ENCODE measurements at regions not wholly inside any gene's neighbourhood (a gene's known extent, or its start where the extent isn't known, plus 50 kb on each side); places are given as distances from the start of the nearest gene placed in this dataset.
A peak's percentile ranks its signal among the peaks of the same experiment; 100 is the strongest.
"Not testable (repeated sequence)": the region's sequence is repeated elsewhere in the genome, so short reads cannot be mapped to it uniquely, and the experiment has no call there.

DNA sequence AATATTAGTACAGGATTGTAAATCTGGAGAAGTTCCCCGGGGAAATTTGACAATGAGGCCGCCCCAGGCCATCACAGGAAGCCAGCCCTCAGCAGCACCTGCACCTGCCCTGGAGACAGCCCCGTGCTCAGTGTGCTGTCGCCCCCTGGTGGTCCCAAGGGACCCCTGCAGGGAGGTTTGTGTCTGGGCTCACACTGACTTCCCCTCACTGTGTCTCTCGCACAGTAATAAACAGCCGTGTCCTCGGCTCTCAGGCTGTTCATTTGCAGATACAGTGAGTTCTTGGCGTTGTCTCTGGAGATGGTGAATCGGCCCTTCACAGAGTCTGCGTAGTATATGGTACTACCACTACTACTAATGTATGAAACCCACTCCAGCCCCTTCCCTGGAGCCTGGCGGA, 1011.2 kb downstream of the TMEM121 start:
- H3K4ac ChIP-seq (ENCODE audit: low read depth, low read length); H3K9ac ChIP-seq (ENCODE audit: low read length); H3K4me1 ChIP-seq (ENCODE audit: control insufficient read depth in 1 of 2, insufficient read depth in 2 of 2, low read length in 2 of 2); H4K91ac ChIP-seq (ENCODE audit: low read depth, low read length); H3K18ac ChIP-seq (ENCODE audit: low read length); H4K8ac ChIP-seq (ENCODE audit: low read depth, low read length); H2AFZ ChIP-seq (ENCODE audit: insufficient read depth, low read length, poor library complexity); H2BK120ac ChIP-seq (ENCODE audit: insufficient read depth, low read length, poor library complexity); H3K36me3 ChIP-seq (ENCODE audit: control insufficient read depth in 1 of 2, insufficient read depth in 2 of 2, low read length in 2 of 2); H3K23ac ChIP-seq (ENCODE audit: low read length); H3K27ac ChIP-seq (ENCODE audit: low read depth, low read length); H4K12ac ChIP-seq (ENCODE audit: low read depth, low read length); H2AK5ac ChIP-seq (ENCODE audit: low read length); H2BK5ac ChIP-seq (ENCODE audit: low read depth, low read length, poor library complexity); H3K14ac ChIP-seq (ENCODE audit: low read length); H3K79me2 ChIP-seq (ENCODE audit: control insufficient read depth, insufficient read depth, low read length, poor library complexity); H3K4me2 ChIP-seq (ENCODE audit: low read length); H3K79me1 ChIP-seq (ENCODE audit: low read length); H3K27me3 ChIP-seq (ENCODE audit: insufficient read depth, low read length); H3K4me3 ChIP-seq (ENCODE audit: low read depth, low read length); H2BK12ac ChIP-seq (ENCODE audit: low read length): not testable (repeated sequence)
- peak in 1 of 2 donors; percentile 9 for DNase-seq
- peaks cover 14% of the 10 kb centered on the region for H3K9me3 ChIP-seq (ENCODE audit: insufficient read depth, low read depth, low read length)
- no CpG with 5 or more reads among the region's 11 CpGs for WGBS (ENCODE audit: extremely low coverage, insufficient coverage, insufficient read length)

GRCh38 chr14:106538201-106538600, 1011.8 kb downstream of the TMEM121 start:
- Histone ChIP-seq H4K8ac (ENCODE audit: low read depth, low read length) (no peak overlapping the region), H4K91ac (ENCODE audit: low read depth, low read length) (no peak overlapping the region), H2AFZ (ENCODE audit: insufficient read depth, low read length, poor library complexity) (no peak overlapping the region), H4K12ac (ENCODE audit: low read depth, low read length) (no peak overlapping the region), H3K79me1 (ENCODE audit: low read length) (no peaks in the 10 kb centered on the region), H3K14ac (ENCODE audit: low read length) (no peak overlapping the region), H3K36me3 (ENCODE audit: control insufficient read depth in 1 of 2, insufficient read depth in 2 of 2, low read length in 2 of 2) (no peaks in the 10 kb centered on the region), H3K79me2 (ENCODE audit: control insufficient read depth, insufficient read depth, low read length, poor library complexity) (no peaks in the 10 kb centered on the region), H2BK120ac (ENCODE audit: insufficient read depth, low read length, poor library complexity) (no peak overlapping the region), H2BK5ac (ENCODE audit: low read depth, low read length, poor library complexity) (no peak overlapping the region), H3K4me2 (ENCODE audit: low read length) (no peak overlapping the region), H2BK12ac (ENCODE audit: low read length) (no peak overlapping the region), H3K9me3 (ENCODE audit: insufficient read depth, low read depth, low read length) (peaks cover 14% of the 10 kb centered on the region), H3K27ac (ENCODE audit: low read depth, low read length) (no peak overlapping the region), H3K4me1 (ENCODE audit: control insufficient read depth in 1 of 2, insufficient read depth in 2 of 2, low read length in 2 of 2) (no peaks in the 10 kb centered on the region), H3K23ac (ENCODE audit: low read length) (no peak overlapping the region), H3K27me3 (ENCODE audit: insufficient read depth, low read length) (no peaks in the 10 kb centered on the region), H3K4me3 (ENCODE audit: low read depth, low read length) (no peak overlapping the region), H3K9ac (ENCODE audit: low read length) (no peak overlapping the region), H3K4ac (ENCODE audit: low read depth, low read length) (no peak overlapping the region), H2AK5ac (ENCODE audit: low read length) (no peak overlapping the region), H3K18ac (ENCODE audit: low read length) (no peak overlapping the region)
- no CpG with 5 or more reads among the region's 2 CpGs for WGBS (ENCODE audit: extremely low coverage, insufficient coverage, insufficient read length)
- DNase-seq, result no peak

- WGBS (ENCODE audit: extremely low coverage, insufficient coverage, insufficient read length), result no CpG with 5 or more reads among the region's 3 CpGs
- H2BK5ac ChIP-seq (ENCODE audit: low read depth, low read length, poor library complexity), result no peak overlapping the region
- no peak overlapping the region for H2AK5ac ChIP-seq (ENCODE audit: low read length)
Observed at GRCh38 chr14:106547735-106548434, 1021.5 kb downstream of the TMEM121 start.

DNA sequence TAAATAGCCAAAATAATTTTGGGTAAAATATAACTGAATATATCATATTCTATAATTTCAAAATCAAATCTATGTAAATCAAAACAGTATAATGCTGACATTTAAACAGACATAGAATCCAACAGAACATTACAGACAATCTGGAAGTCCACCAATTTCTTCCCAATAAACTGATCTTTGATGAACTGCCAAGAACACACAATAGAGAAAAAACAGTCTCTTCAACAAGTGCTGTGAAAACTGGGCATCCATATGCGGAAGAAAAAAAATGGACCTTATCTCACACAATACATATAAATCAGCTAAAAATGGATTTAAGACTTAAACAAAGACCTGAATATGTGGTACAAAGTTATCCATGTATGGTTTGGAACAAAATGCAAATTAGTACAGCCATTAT, 1022.7 kb downstream of the TMEM121 start:
- no peak overlapping the region for H3K4ac ChIP-seq (ENCODE audit: low read depth, low read length)

More at GRCh38 chr14:106547735-106548434, 1021.5 kb downstream of the TMEM121 start:
- H4K91ac ChIP-seq (ENCODE audit: low read depth, low read length), result no peak overlapping the region
- no peaks in the 10 kb centered on the region for H3K27me3 ChIP-seq (ENCODE audit: insufficient read depth, low read length)
- H3K4me3 ChIP-seq (ENCODE audit: low read depth, low read length), result no peak overlapping the region
- no peak overlapping the region for H4K12ac ChIP-seq (ENCODE audit: low read depth, low read length)
- H3K23ac ChIP-seq (ENCODE audit: low read length), result no peak overlapping the region
- H4K8ac ChIP-seq (ENCODE audit: low read depth, low read length), result no peak overlapping the region
- H3K27ac ChIP-seq (ENCODE audit: low read depth, low read length), result no peak overlapping the region
- peaks cover 9% of the 10 kb centered on the region for H3K9me3 ChIP-seq (ENCODE audit: insufficient read depth, low read depth, low read length)
- no peak overlapping the region for H2BK120ac ChIP-seq (ENCODE audit: insufficient read depth, low read length, poor library complexity)
- H3K14ac ChIP-seq (ENCODE audit: low read length), result no peak overlapping the region
- H2BK12ac ChIP-seq (ENCODE audit: low read length), result no peak overlapping the region
- no peaks in the 10 kb centered on the region for H3K4me1 ChIP-seq (ENCODE audit: control insufficient read depth in 1 of 2, insufficient read depth in 2 of 2, low read length in 2 of 2)
- no peaks in the 10 kb centered on the region for H3K79me2 ChIP-seq (ENCODE audit: control insufficient read depth, insufficient read depth, low read length, poor library complexity)
- no peak overlapping the region for H3K9ac ChIP-seq (ENCODE audit: low read length)
- H3K4ac ChIP-seq (ENCODE audit: low read depth, low read length), result no peak overlapping the region
- DNase-seq, result no peak
- H3K79me1 ChIP-seq (ENCODE audit: low read length), result no peaks in the 10 kb centered on the region
- no peak overlapping the region for H3K4me2 ChIP-seq (ENCODE audit: low read length)
- no peak overlapping the region for H2AFZ ChIP-seq (ENCODE audit: insufficient read depth, low read length, poor library complexity)
- no peaks in the 10 kb centered on the region for H3K36me3 ChIP-seq (ENCODE audit: control insufficient read depth in 1 of 2, insufficient read depth in 2 of 2, low read length in 2 of 2)
- no peak overlapping the region for H3K18ac ChIP-seq (ENCODE audit: low read length)

More for the DNA sequence above, 1022.7 kb downstream of the TMEM121 start:
- no peaks in the 10 kb centered on the region for H3K27me3 ChIP-seq (ENCODE audit: insufficient read depth, low read length)
- no peak overlapping the region for H4K12ac ChIP-seq (ENCODE audit: low read depth, low read length)
- H3K9ac ChIP-seq (ENCODE audit: low read length), result no peak overlapping the region
- no peak overlapping the region for H3K4me3 ChIP-seq (ENCODE audit: low read depth, low read length)
- H3K4me2 ChIP-seq (ENCODE audit: low read length), result no peak overlapping the region
- H3K27ac ChIP-seq (ENCODE audit: low read depth, low read length), result no peak overlapping the region
- no peak overlapping the region for H2AFZ ChIP-seq (ENCODE audit: insufficient read depth, low read length, poor library complexity)
- no peak overlapping the region for H3K18ac ChIP-seq (ENCODE audit: low read length)
- no peak overlapping the region for H2BK120ac ChIP-seq (ENCODE audit: insufficient read depth, low read length, poor library complexity)
- no peak overlapping the region for H4K8ac ChIP-seq (ENCODE audit: low read depth, low read length)
- H2BK5ac ChIP-seq (ENCODE audit: low read depth, low read length, poor library complexity), result no peak overlapping the region
- H3K36me3 ChIP-seq (ENCODE audit: control insufficient read depth in 1 of 2, insufficient read depth in 2 of 2, low read length in 2 of 2), result no peaks in the 10 kb centered on the region
- no peak overlapping the region for H2AK5ac ChIP-seq (ENCODE audit: low read length)
- H3K14ac ChIP-seq (ENCODE audit: low read length), result no peak overlapping the region
- H3K79me1 ChIP-seq (ENCODE audit: low read length), result no peaks in the 10 kb centered on the region
- H3K4me1 ChIP-seq (ENCODE audit: control insufficient read depth in 1 of 2, insufficient read depth in 2 of 2, low read length in 2 of 2), result no peaks in the 10 kb centered on the region
- no peaks in the 10 kb centered on the region for H3K79me2 ChIP-seq (ENCODE audit: control insufficient read depth, insufficient read depth, low read length, poor library complexity)
- H2BK12ac ChIP-seq (ENCODE audit: low read length), result no peak overlapping the region
- no peak for DNase-seq
- H3K23ac ChIP-seq (ENCODE audit: low read length), result no peak overlapping the region
- peaks cover 9% of the 10 kb centered on the region for H3K9me3 ChIP-seq (ENCODE audit: insufficient read depth, low read depth, low read length)
- no peak overlapping the region for H4K91ac ChIP-seq (ENCODE audit: low read depth, low read length)
- no CpG with 5 or more reads among the region's 1 CpG for WGBS (ENCODE audit: extremely low coverage, insufficient coverage, insufficient read length)
